K562 (cell line): ENCODE measurements at regions not wholly inside any gene's neighbourhood (a gene's known extent, or its start where the extent isn't known, plus 50 kb on each side); places are given as distances from the start of the nearest gene placed in this dataset.

ENCODE experiments used
- ATAC-seq: fragments of 200-7000 bp; cut with Tn5 transposase; 3 replicates; pipeline ENCODE4 v1.9.1; 2020; ENCODE audit warnings: moderate library complexity
- BruUV-seq: library from RNA; stranded (reverse); fragments of 400-500 nt; replicated peaks from 2 replicates; lab custom pipeline; 2021; lab: Mats Ljungman, UMichigan
- CTCF ChIA-PET: fragments of 300-600 bp; formaldehyde crosslinking; extraction: SDS; loops from one replicate; lab custom pipeline; 2021; ENCODE audit warnings: low intra/inter-chr PET ratio; lab: Yijun Ruan, JAX
- POLR2A ChIA-PET: fragments of 300-600, 350-650 bp; sonication (Branson Sonifier 250); formaldehyde crosslinking; extraction: SDS; loops from one replicate; lab custom pipeline; 2021; ENCODE audit warnings: antibody characterized with exemption, inconsistent platforms; lab: Yijun Ruan, JAX
- DNase-seq, 4 experiments: peaks; one replicate each; pipeline versions ENCODE4 v3.0.0 to v3.0.0-alpha.2; 2011 to 2018; ENCODE audit warnings: low spot score in 3 of 4, mixed read lengths in 3 of 4; ENCODE audit errors: extremely low read depth in 1 of 4
- FAIRE-seq: peaks from 2 replicates; lab custom pipeline; 2011; peaks lifted over from hg19 to GRCh38; lab: Jason Lieb, UNC
- H2AFZ ChIP-seq: 2 replicates; pipeline ENCODE4 v1.6.0; 2011; ENCODE audit warnings: low read depth, low read length, control low read depth, inconsistent platforms
- H3K27ac ChIP-seq: fragments of 200-600 bp; 3 replicates; pipeline ENCODE4 v1.8.0; 2011; ENCODE audit warnings: low read depth, mild to moderate bottlenecking, control low read depth, inconsistent platforms, low read length, moderate library complexity, mixed read lengths; ENCODE audit errors: extremely low read depth
- H3K27me3 ChIP-seq, 2 experiments: fragments of 300-600 bp in 1 of 2; 2 replicates in 1 of 2; 3 replicates in 1 of 2; pipeline versions ENCODE4 v1.6.0 to v1.8.0; 2011; ENCODE audit warnings: inconsistent platforms in 2 of 2, low read length in 2 of 2, mild to moderate bottlenecking in 1 of 2, mixed read lengths in 1 of 2, moderate library complexity in 1 of 2; ENCODE audit not compliant: control insufficient read depth in 2 of 2, insufficient read depth in 2 of 2
- H3K36me3 ChIP-seq: fragments of 300-600 bp; 3 replicates; pipeline ENCODE4 v1.8.0; 2011; ENCODE audit warnings: mild to moderate bottlenecking, low read length, inconsistent platforms; ENCODE audit not compliant: control insufficient read depth, insufficient read depth
- H3K4me1 ChIP-seq, 2 experiments: fragments of 200-600 bp in 1 of 2; replicated peaks in 1 of 2; 2 replicates in 1 of 2; 3 replicates in 1 of 2; pipeline versions ENCODE4 v1.5.1 to v1.8.0; 2011; ENCODE audit warnings: inconsistent platforms in 2 of 2, low read length in 2 of 2, mild to moderate bottlenecking in 1 of 2, mixed read lengths in 1 of 2, moderate library complexity in 1 of 2; ENCODE audit not compliant: control insufficient read depth in 2 of 2, insufficient read depth in 2 of 2
- H3K4me2 ChIP-seq: 2 replicates; pipeline ENCODE4 v1.6.1; 2011; ENCODE audit warnings: low read length, control low read depth, inconsistent platforms, mixed read lengths; ENCODE audit not compliant: insufficient read depth
- H3K4me3 ChIP-seq: fragments of 200-600 bp; sonication (generic), shearing (Covaris generic); 2 replicates; pipeline ENCODE4 v1.5.1; 2016; ENCODE audit warnings: control low read depth, inconsistent platforms
- H3K79me2 ChIP-seq: fragments of 200-600 bp; 3 replicates; pipeline ENCODE4 v1.8.0; 2011; ENCODE audit warnings: low read length, inconsistent platforms; ENCODE audit not compliant: control insufficient read depth, insufficient read depth
- H3K9ac ChIP-seq, 2 experiments: 2 replicates each; pipeline versions ENCODE4 v1.6.0 to v1.6.1; 2011; ENCODE audit warnings: low read depth in 2 of 2, low read length in 2 of 2, control low read depth in 1 of 2, inconsistent platforms in 1 of 2, mild to moderate bottlenecking in 1 of 2, mixed read lengths in 1 of 2; ENCODE audit not compliant: insufficient read depth in 1 of 2
- H3K9me1 ChIP-seq: one replicate; pipeline ENCODE4 v1.6.0; 2011; ENCODE audit warnings: inconsistent platforms, mild to moderate bottlenecking, low read length, moderate library complexity; ENCODE audit not compliant: control insufficient read depth, insufficient read depth
- H3K9me3 ChIP-seq: replicated peaks from 2 replicates; pipeline ENCODE4 v1.5.1; 2011; ENCODE audit warnings: low read depth, low read length, inconsistent platforms; ENCODE audit not compliant: control insufficient read depth, insufficient read depth
- H4K20me1 ChIP-seq: replicated peaks from 2 replicates; pipeline ENCODE4 v1.6.1; 2011; ENCODE audit warnings: low read length, inconsistent platforms, mixed read lengths; ENCODE audit not compliant: control insufficient read depth, insufficient read depth
- GATAD2A ChIP-seq: fragments of 450-650 bp; IDR thresholded peaks from 2 replicates; pipeline ENCODE4 v1.6.1; 2017
- KAT2B ChIP-seq: IDR thresholded peaks from one replicate; pipeline ENCODE4 v1.6.1; 2012; ENCODE audit warnings: low read depth, mild to moderate bottlenecking, control low read depth, inconsistent platforms, low read length, moderate library complexity
- MXI1 ChIP-seq: IDR thresholded peaks from 2 replicates; pipeline ENCODE4 v1.6.1; 2011; ENCODE audit warnings: low read depth, mild to moderate bottlenecking, improper control_type of control experiment, low read length
- NELFE ChIP-seq: IDR thresholded peaks from 2 replicates; pipeline ENCODE4 v1.6.1; 2011; ENCODE audit warnings: mild to moderate bottlenecking; ENCODE audit not compliant: insufficient read depth, insufficient read length
- RBM22 ChIP-seq: fragments of 200-400 bp; formaldehyde crosslinking; IDR thresholded peaks from 2 replicates; pipeline ENCODE4 v1.6.1; 2018; ENCODE audit warnings: low read length, low read depth; ENCODE audit not compliant: poor library complexity, severe bottlenecking
- RREB1 ChIP-seq: fragments of 250-450 bp; sonication (Bioruptor Pico); IDR thresholded peaks from 2 replicates; pipeline ENCODE4 v1.4.0; 2020
- SPI1 ChIP-seq: IDR thresholded peaks from 2 replicates; pipeline ENCODE4 v1.6.1; 2011; ENCODE audit warnings: low read depth, low read length, control low read depth, borderline replicate concordance
- TBL1XR1 ChIP-seq, 2 experiments: IDR thresholded peaks; 2 replicates each; pipeline ENCODE4 v1.6.1; 2012; ENCODE audit warnings: improper control_type of control experiment in 2 of 2, low read length in 2 of 2, mild to moderate bottlenecking in 1 of 2
- ZFP36 ChIP-seq: fragments of 150-350 bp; IDR thresholded peaks from 2 replicates; pipeline ENCODE4 v1.6.1; 2018; ENCODE audit warnings: low read length, low read depth; ENCODE audit not compliant: partially characterized antibody
- ZNF124 ChIP-seq: sonication (generic); formaldehyde crosslinking; IDR thresholded peaks from 2 replicates; pipeline ENCODE4 v1.8.1; 2022; ENCODE audit warnings: missing genetic modification reagents
- ZNF764 ChIP-seq: fragments of 250-450 bp; sonication (Bioruptor Pico); IDR thresholded peaks from 2 replicates; pipeline ENCODE4 v1.4.0; 2020; ENCODE audit warnings: low read depth, mild to moderate bottlenecking, moderate library complexity
- WGBS: fragments of 100-300 bp; shearing (Covaris generic); methylation state at CpG from one replicate; pipeline ENCODE4 v1.1.6; 2016; ENCODE audit warnings: low coverage, mixed read lengths; ENCODE audit not compliant: insufficient coverage; ENCODE audit errors: missing lambda C conversion rate; 5-methylcytosine and 5-hydroxymethylcytosine counted together
- in situ Hi-C: fragments of 300-500 bp; cut with MboI; formaldehyde crosslinking; loops from 4 replicates; pipeline ENCODE4 v1.15.0; 2018; ENCODE audit warnings: inconsistent platforms, mixed read lengths
- intact Hi-C: fragments of 100-400 bp; cut with micrococcal nuclease; formaldehyde crosslinking; loops from 2 replicates; pipeline ENCODE4 v1.14.2; 2022

- Histone ChIP-seq H3K9me3 (no peaks in the 10 kb centered on the region), H3K79me2 (no peaks in the 10 kb centered on the region), H3K9me1 (no peaks in the 10 kb centered on the region), H3K27ac (no peak overlapping the region), H2AFZ (no peak overlapping the region), H4K20me1 (no peaks in the 10 kb centered on the region), H3K4me2 (no peak overlapping the region), H3K4me3 (no peak overlapping the region), H3K9ac (no peak overlapping the region), H3K27me3 (no peaks in the 10 kb centered on the region), H3K4me1 (no peaks in the 10 kb centered on the region), H3K36me3 (no peaks in the 10 kb centered on the region)
- DNase-seq: no peak
- BruUV-seq: no TSS peak
- no peak for FAIRE-seq
- in situ Hi-C loops: no loop called here
- POLR2A ChIA-PET: no interaction called here
- ATAC-seq: no peak
- 0% methylated on average over 3 of the region's 4 CpGs for WGBS
- intact Hi-C loops: no loop called here
- CTCF ChIA-PET: no interaction called here
- TF ChIP-seq SPI1 (no peak), GATAD2A (no peak), MXI1 (no peak), RBM22 (no peak), ZNF764 (CRISPR knock-in tag) (no peak), KAT2B (no peak), ZFP36 (no peak), RREB1 (no peak), TBL1XR1 (IDR thresholded peaks at IDR 0.05; ENCODE audit: low read length in 2 of 2) (no peak), ZNF124 (CRISPR knock-in tag) (no peak), NELFE (no peak)
Measured at GRCh38 chr2:188028739-188029138, 262.9 kb upstream of the GULP1 start.
